SK-N-SH treated with all-trans-retinoic acid at 6 μM for 48 hours (cell line): ENCODE measurements at regions not wholly inside any gene's neighbourhood (a gene's known extent, or its start where the extent isn't known, plus 50 kb on each side); places are given as distances from the start of the nearest gene placed in this dataset.

ENCODE experiments used
- CREB5 ChIP-seq: fragments of 250-450 bp; sonication (Bioruptor Pico); IDR thresholded peaks from 2 replicates; pipeline ENCODE4 v1.5.1; 2020; ENCODE audit warnings: low read depth, mild to moderate bottlenecking, moderate library complexity
- PATZ1 ChIP-seq: fragments of 250-450 bp; sonication (Bioruptor Pico); IDR thresholded peaks from 2 replicates; pipeline ENCODE4 v1.8.0; 2020; ENCODE audit warnings: mild to moderate bottlenecking, moderate library complexity, borderline replicate concordance
- POU6F1 ChIP-seq: fragments of 250-450 bp; sonication (Bioruptor Pico); IDR thresholded peaks from 2 replicates; pipeline ENCODE4 v1.8.0; 2021; ENCODE audit warnings: low read depth, mild to moderate bottlenecking, moderate library complexity, borderline replicate concordance
- PPARA ChIP-seq: fragments of 250-450 bp; sonication (Bioruptor Pico); IDR thresholded peaks from 2 replicates; pipeline ENCODE4 v1.5.0; 2020; ENCODE audit warnings: mild to moderate bottlenecking, borderline replicate concordance
- RARB ChIP-seq: fragments of 250-450 bp; sonication (Bioruptor Pico); IDR thresholded peaks from 2 replicates; pipeline ENCODE4 v1.8.0; 2021; ENCODE audit warnings: mild to moderate bottlenecking, moderate library complexity
- TSHZ2 ChIP-seq: fragments of 250-450 bp; sonication (Bioruptor Pico); IDR thresholded peaks from 2 replicates; pipeline ENCODE4 v1.5.0; 2020; ENCODE audit warnings: mild to moderate bottlenecking, moderate library complexity
- ZFP30 ChIP-seq: fragments of 450-650 bp; formaldehyde crosslinking; IDR thresholded peaks from 2 replicates; pipeline ENCODE4 v1.5.0; 2022; ENCODE audit warnings: mild to moderate bottlenecking, moderate library complexity
- ZNF565 ChIP-seq: fragments of 450-650 bp; formaldehyde crosslinking; conservative IDR thresholded peaks from 2 replicates; pipeline ENCODE4 v1.5.0; 2020; ENCODE audit warnings: low read depth, mild to moderate bottlenecking, moderate library complexity

- TF ChIP-seq TSHZ2 (CRISPR knock-in tag) (no peak), PPARA (CRISPR knock-in tag) (no peak), ZFP30 (CRISPR knock-in tag) (no peak), PATZ1 (CRISPR knock-in tag) (no peak), RARB (CRISPR knock-in tag) (no peak), ZNF565 (CRISPR knock-in tag) (no peak), CREB5 (CRISPR knock-in tag) (no peak), POU6F1 (no peak)
Observed at GRCh38 chr1:80418134-80418533, 1382.6 kb upstream of the ADGRL2 start.
